BE2C (cell line): ENCODE measurements at regions not wholly inside any gene's neighbourhood (a gene's known extent, or its start where the extent isn't known, plus 50 kb on each side); places are given as distances from the start of the nearest gene placed in this dataset.

Experiments
- DNase-seq: peaks from one replicate; pipeline ENCODE4 v3.0.0-alpha.2; 2020
- H3K27me3 ChIP-seq: fragments of 250-450 bp; sonication (Bioruptor Pico); 2 replicates; pipeline ENCODE4 v1.5.1; 2020; ENCODE audit warnings: mild to moderate bottlenecking
- H3K36me3 ChIP-seq: fragments of 250-450 bp; sonication (Bioruptor Pico); 2 replicates; pipeline ENCODE4 v1.5.1; 2020; ENCODE audit warnings: mild to moderate bottlenecking
- H3K4me1 ChIP-seq: fragments of 250-450 bp; sonication (Bioruptor Pico); 2 replicates; pipeline ENCODE4 v1.5.1; 2020
- H3K4me3 ChIP-seq: 2 replicates; pipeline ENCODE4 v1.5.1; 2011; ENCODE audit warnings: low read depth, low read length
- H3K9me3 ChIP-seq: fragments of 250-450 bp; sonication (Bioruptor Pico); 2 replicates; pipeline ENCODE4 v1.5.1; 2020
- CTCF ChIP-seq: IDR thresholded peaks from 2 replicates; pipeline ENCODE4 v1.5.1; 2012; ENCODE audit warnings: mild to moderate bottlenecking, low read depth, low read length

GRCh38 chr3:27877061-27878013 lies 155.2 kb upstream of the EOMES start:
- Histone ChIP-seq H3K27me3 (no peaks in the 10 kb centered on the region), H3K4me1 (no peaks in the 10 kb centered on the region), H3K9me3 (no peaks in the 10 kb centered on the region), H3K4me3 (no peak overlapping the region), H3K36me3 (no peaks in the 10 kb centered on the region)
- no peak for TF ChIP-seq CTCF
- DNase-seq: no peak

- Histone ChIP-seq H3K36me3 (no peaks in the 10 kb centered on the region), H3K27me3 (no peaks in the 10 kb centered on the region), H3K4me1 (no peaks in the 10 kb centered on the region), H3K9me3 (no peaks in the 10 kb centered on the region), H3K4me3 (no peak overlapping the region)
- TF ChIP-seq CTCF: no peak
- DNase-seq: no peak
These were observed 155.9 kb upstream of the EOMES start for GRCh38 chr3:27878014-27878383.

- Histone ChIP-seq H3K36me3 (no peaks in the 10 kb centered on the region), H3K4me1 (no peaks in the 10 kb centered on the region), H3K27me3 (no peaks in the 10 kb centered on the region), H3K9me3 (no peaks in the 10 kb centered on the region), H3K4me3 (no peak overlapping the region)
- TF ChIP-seq CTCF: no peak
- no peak for DNase-seq
These were observed 159.1 kb upstream of the EOMES start for GRCh38 chr3:27880969-27881892.

- no peak for TF ChIP-seq CTCF
- DNase-seq: no peak
These were observed 161.1 kb upstream of the EOMES start for GRCh38 chr3:27883266-27883665.

GRCh38 chr3:27885641-27886040 lies 163.5 kb upstream of the EOMES start:
- no peak for TF ChIP-seq CTCF
- DNase-seq: no peak
- no peaks in the 10 kb centered on the region for H3K27me3 ChIP-seq
- no peaks in the 10 kb centered on the region for H3K36me3 ChIP-seq
- no peaks in the 10 kb centered on the region for H3K4me1 ChIP-seq
- H3K9me3 ChIP-seq: no peaks in the 10 kb centered on the region
- no peak overlapping the region for H3K4me3 ChIP-seq

More at GRCh38 chr3:27883266-27883665, 161.1 kb upstream of the EOMES start:
- H3K4me3 ChIP-seq: no peak overlapping the region
- no peaks in the 10 kb centered on the region for H3K4me1 ChIP-seq
- H3K27me3 ChIP-seq: no peaks in the 10 kb centered on the region
- no peaks in the 10 kb centered on the region for H3K9me3 ChIP-seq
- no peaks in the 10 kb centered on the region for H3K36me3 ChIP-seq

GRCh38 chr3:27888562-27888961 lies 166.4 kb upstream of the EOMES start:
- Histone ChIP-seq H3K27me3 (no peaks in the 10 kb centered on the region), H3K4me1 (no peaks in the 10 kb centered on the region), H3K36me3 (no peaks in the 10 kb centered on the region), H3K4me3 (no peak overlapping the region), H3K9me3 (no peaks in the 10 kb centered on the region)
- DNase-seq: no peak
- no peak for TF ChIP-seq CTCF
